HCT116 (cell line): ENCODE measurements at regions not wholly inside any gene's neighbourhood (a gene's known extent, or its start where the extent isn't known, plus 50 kb on each side); places are given as distances from the start of the nearest gene placed in this dataset.

Experiments used
- ATAC-seq: fragments of 200-7000 bp; cut with Tn5 transposase; 2 replicates; pipeline ENCODE4 v1.9.1; 2020; ENCODE audit warnings: mild to moderate bottlenecking, moderate library complexity
- BruUV-seq: library from RNA; stranded (reverse); fragments of 400-500 nt; replicated peaks from 2 replicates; lab custom pipeline; 2021; lab: Mats Ljungman, UMichigan
- CTCF ChIA-PET: fragments of 300-600 bp; sonication (Branson Sonifier 250); formaldehyde crosslinking; loops from one replicate; lab custom pipeline; 2021; ENCODE audit warnings: antibody characterized with exemption; lab: Charles Lee
- POLR2A ChIA-PET: fragments of 300-600, 350-600 bp; sonication (Branson Sonifier 250); formaldehyde crosslinking; loops from one replicate; lab custom pipeline; 2021; ENCODE audit warnings: antibody characterized with exemption; lab: Charles Lee
- RAD21 ChIA-PET, 2 experiments: fragments of 300-600 bp; sonication (Branson Sonifier 250); formaldehyde crosslinking; loops; one replicate each; lab custom pipeline; 2023; ENCODE audit warnings: low total read pairs in 2 of 2; ENCODE audit not compliant: uncharacterized antibody in 2 of 2, unreplicated experiment in 2 of 2, low non-redundant PET in 1 of 2; lab: Charles Lee
- DNase-seq: peaks from one replicate; pipeline ENCODE4 v3.0.0-alpha.2; 2010; ENCODE audit warnings: low read depth, low spot score
- H2AFZ ChIP-seq: fragments of 200-600 bp; shearing (Covaris generic), sonication (generic); 2 replicates; pipeline ENCODE4 v1.6.1; 2017; ENCODE audit warnings: low read depth, mixed run types, mixed read lengths, antibody characterized with exemption, low read length; ENCODE audit not compliant: poor library complexity, severe bottlenecking
- H3K27ac ChIP-seq: 2 replicates; pipeline ENCODE4 v1.5.1; 2012; ENCODE audit warnings: low read depth, low read length
- H3K27me3 ChIP-seq: fragments of 200-600 bp; sonication (generic); 2 replicates; pipeline ENCODE4 v1.6.1; 2016; ENCODE audit warnings: mixed run types, low read length, mixed read lengths; ENCODE audit not compliant: insufficient read depth
- H3K36me3 ChIP-seq, 2 experiments: fragments of 200-500 bp in 1 of 2; fragments of 200-600 bp in 1 of 2; sonication (Bioruptor generic) in 1 of 2; sonication (generic) in 1 of 2; 2 replicates each; pipeline versions ENCODE4 v1.5.1 to v1.6.1; 2014 to 2016; ENCODE audit warnings: low read length in 2 of 2, inconsistent platforms in 1 of 2, mixed read lengths in 1 of 2, mixed run types in 1 of 2; ENCODE audit not compliant: insufficient read depth in 2 of 2, control insufficient read depth in 1 of 2
- H3K4me1 ChIP-seq, 2 experiments: fragments of 200-600 bp in 1 of 2; sonication (generic) in 1 of 2; 2 replicates each; pipeline versions ENCODE4 v1.5.1 to v1.6.1; 2012 to 2017; ENCODE audit warnings: low read length in 2 of 2, inconsistent platforms in 1 of 2, mild to moderate bottlenecking in 1 of 2, mixed read lengths in 1 of 2, mixed run types in 1 of 2, moderate library complexity in 1 of 2; ENCODE audit not compliant: insufficient read depth in 2 of 2, control insufficient read depth in 1 of 2
- H3K4me2 ChIP-seq: fragments of 200-600 bp; sonication (generic); 2 replicates; pipeline ENCODE4 v1.6.1; 2017; ENCODE audit warnings: mixed run types, low read length, mixed read lengths
- H3K4me3 ChIP-seq, 2 experiments: fragments of 200-600 bp in 1 of 2; sonication (generic) in 1 of 2; replicated peaks in 1 of 2; 2 replicates each; pipeline ENCODE4 v1.5.1; 2011 to 2016; ENCODE audit warnings: low read length in 2 of 2, control low read depth in 1 of 2, low read depth in 1 of 2, mild to moderate bottlenecking in 1 of 2, mixed read lengths in 1 of 2, mixed run types in 1 of 2
- H3K79me2 ChIP-seq: fragments of 200-600 bp; sonication (generic); 2 replicates; pipeline ENCODE4 v1.6.1; 2017; ENCODE audit warnings: mild to moderate bottlenecking, mixed run types, low read length, moderate library complexity, mixed read lengths; ENCODE audit not compliant: insufficient read depth
- H3K9ac ChIP-seq: fragments of 200-600 bp; sonication (generic); 2 replicates; pipeline ENCODE4 v1.6.1; 2016; ENCODE audit warnings: low read length, mixed read lengths
- H3K9me2 ChIP-seq: fragments of 200-600 bp; sonication (generic), shearing (Covaris generic); 2 replicates; pipeline ENCODE4 v1.6.1; 2017; ENCODE audit warnings: mixed run types, mild to moderate bottlenecking, moderate library complexity; ENCODE audit not compliant: insufficient read depth
- H3K9me3 ChIP-seq, 2 experiments: fragments of 200-500 bp in 1 of 2; fragments of 200-600 bp in 1 of 2; sonication (Bioruptor generic) in 1 of 2; sonication (generic) in 1 of 2; 2 replicates each; pipeline ENCODE4 v1.6.1; 2014 to 2017; ENCODE audit warnings: low read length in 2 of 2, mixed read lengths in 2 of 2, inconsistent platforms in 1 of 2, low read depth in 1 of 2, mild to moderate bottlenecking in 1 of 2, mixed run types in 1 of 2, moderate library complexity in 1 of 2; ENCODE audit not compliant: control insufficient read depth in 1 of 2, insufficient read depth in 1 of 2
- H4K20me1 ChIP-seq: fragments of 200-600 bp; sonication (generic), shearing (Covaris generic); 2 replicates; pipeline ENCODE4 v1.6.1; 2017; ENCODE audit warnings: mixed run types, mild to moderate bottlenecking, moderate library complexity; ENCODE audit not compliant: insufficient read depth
- CBX3 ChIP-seq: IDR thresholded peaks from 2 replicates; pipeline ENCODE4 v1.6.1; 2012; ENCODE audit warnings: low read depth
- CEBPB ChIP-seq: IDR thresholded peaks from 2 replicates; pipeline ENCODE4 v1.6.1; 2012; ENCODE audit warnings: low read depth
- EGR1 ChIP-seq: IDR thresholded peaks from 2 replicates; pipeline ENCODE4 v1.6.1; 2012; ENCODE audit warnings: low read depth
- ELF1 ChIP-seq: IDR thresholded peaks from 2 replicates; pipeline ENCODE4 v1.6.1; 2012; ENCODE audit warnings: low read depth, borderline replicate concordance
- EZH2 ChIP-seq: fragments of 200-600 bp; sonication (generic); IDR thresholded peaks from 2 replicates; pipeline ENCODE4 v1.6.1; 2017; ENCODE audit warnings: antibody characterized with exemption, mixed run types
- FOSL1 ChIP-seq: IDR thresholded peaks from 2 replicates; pipeline ENCODE4 v1.6.1; 2012; ENCODE audit warnings: low read depth
- JUND ChIP-seq: IDR thresholded peaks from 2 replicates; pipeline ENCODE4 v1.6.1; 2012
- POLR2AphosphoS5 ChIP-seq: IDR thresholded peaks from 2 replicates; pipeline ENCODE4 v1.6.1; 2011; ENCODE audit warnings: mild to moderate bottlenecking, low read depth, low read length, moderate library complexity
- SP1 ChIP-seq: IDR thresholded peaks from 2 replicates; pipeline ENCODE4 v1.6.1; 2012; ENCODE audit warnings: low read depth
- YY1 ChIP-seq: IDR thresholded peaks from 2 replicates; pipeline ENCODE4 v1.6.1; 2011; ENCODE audit warnings: low read length, low read depth, moderate library complexity, mild to moderate bottlenecking; ENCODE audit not compliant: insufficient replicate concordance; ENCODE audit errors: extremely low read depth
- ZNF274 ChIP-seq: fragments of 200-500 bp; sonication (Bioruptor generic); IDR thresholded peaks from 2 replicates; pipeline ENCODE4 v1.6.1; 2014; ENCODE audit warnings: mild to moderate bottlenecking, low read depth, low read length, inconsistent platforms
- intact Hi-C: fragments of 100-400 bp; cut with micrococcal nuclease; formaldehyde crosslinking; loops from 2 replicates; pipeline ENCODE4 v1.10.0; 2022
- TF ChIP-seq, protein P1 (sequence below), 3 experiments: fragments of 200-600 bp in 1 of 3; sonication (generic) in 1 of 3; IDR thresholded peaks in 2 of 3; conservative IDR thresholded peaks in 1 of 3; 2 replicates each; pipeline ENCODE4 v1.5.1; 2012 to 2017; ENCODE audit warnings: low read depth in 2 of 3, low read length in 2 of 3, antibody characterized with exemption in 1 of 3, borderline replicate concordance in 1 of 3, control low read depth in 1 of 3, mild to moderate bottlenecking in 1 of 3, mixed read lengths in 1 of 3, mixed run types in 1 of 3, moderate library complexity in 1 of 3; ENCODE audit not compliant: insufficient read depth in 1 of 3
- TF ChIP-seq, protein P2 (sequence below): IDR thresholded peaks from 2 replicates; pipeline ENCODE4 v1.6.1; 2012

DNA sequence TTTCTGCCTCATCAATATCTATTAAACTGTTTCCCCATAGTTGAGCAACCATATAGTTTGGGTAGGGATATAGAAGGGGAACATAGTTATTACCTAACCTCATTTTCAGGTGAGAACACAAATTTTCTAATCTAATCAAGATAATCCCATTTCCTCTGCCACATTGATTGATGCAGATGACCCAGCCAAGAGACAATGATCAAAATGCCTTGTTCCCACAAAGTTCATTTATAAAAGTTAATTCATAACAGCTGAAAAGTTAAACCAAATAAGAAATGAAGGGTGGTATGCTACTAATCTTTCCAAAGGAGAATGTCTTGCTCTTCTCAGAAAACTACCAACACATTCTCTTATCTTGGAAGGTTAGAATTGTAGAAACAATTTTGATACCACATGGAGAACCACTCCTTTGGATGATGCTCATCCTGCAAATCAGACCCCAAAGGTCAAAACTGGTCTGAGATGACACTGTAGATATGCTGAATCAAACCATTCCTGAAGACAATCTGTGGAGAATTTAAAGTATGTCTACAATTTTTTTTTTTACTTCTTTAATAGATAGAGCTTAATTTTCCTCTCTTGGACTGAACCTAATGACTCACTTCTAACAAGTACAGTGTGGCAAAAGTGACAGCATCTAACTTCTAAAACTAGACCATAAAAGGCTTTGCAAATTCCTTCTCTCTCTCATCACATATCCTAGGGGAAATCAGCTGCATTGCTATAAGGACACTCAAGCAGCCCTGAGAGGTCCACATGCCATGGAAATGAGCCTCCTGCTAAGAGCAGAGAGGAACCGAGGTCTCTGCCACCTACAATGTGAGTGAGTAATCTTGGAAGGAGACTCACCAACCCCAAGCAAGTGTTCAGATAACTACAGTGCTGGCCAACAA lies 586.7 kb upstream of the TUSC1 start:
- H4K20me1 ChIP-seq, result no peaks in the 10 kb centered on the region
- no peaks in the 10 kb centered on the region for H3K79me2 ChIP-seq
- no peak for ATAC-seq
- H3K9me3 ChIP-seq, result peaks cover 3 to 8% of the 10 kb centered on the region in 2 experiments; a peak in 2 of 4 replicates
- no peak overlapping the region for H3K27ac ChIP-seq
- H3K27me3 ChIP-seq, result no peaks in the 10 kb centered on the region
- H3K36me3 ChIP-seq, result no peaks in the 10 kb centered on the region
- H3K9ac ChIP-seq, result no peak overlapping the region
- intact Hi-C loops, result no loop called here
- no peaks in the 10 kb centered on the region for H3K4me1 ChIP-seq
- H3K9me2 ChIP-seq, result no peaks in the 10 kb centered on the region
- DNase-seq, result no peak
- ChIA-PET POLR2A (no interaction called here), CTCF (no interaction called here), RAD21 (no interaction called here)
- H3K4me2 ChIP-seq, result no peak overlapping the region
- no TSS peak for BruUV-seq
- H3K4me3 ChIP-seq, result no peak overlapping the region
- TF ChIP-seq ELF1, result no peak
- TF ChIP-seq POLR2AphosphoS5, result no peak
- no peak overlapping the region for H2AFZ ChIP-seq

DNA sequence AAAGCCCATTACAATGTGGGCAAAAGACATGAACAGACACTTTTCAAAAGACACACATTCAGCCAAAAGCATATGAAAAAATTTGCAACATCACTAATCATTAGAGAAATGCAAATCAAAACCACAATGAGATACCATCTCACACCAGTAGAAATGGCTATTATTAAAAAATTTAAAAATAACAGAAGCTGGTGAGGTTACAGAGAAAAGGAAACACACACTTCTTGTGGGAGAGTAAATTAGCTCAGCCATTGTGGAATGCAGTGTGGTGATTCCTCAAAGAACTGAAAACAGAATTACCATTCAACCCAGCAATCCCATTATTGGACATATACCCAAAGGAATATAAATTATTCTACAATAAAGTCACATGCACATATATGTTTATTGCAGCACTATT lies 585.2 kb upstream of the TUSC1 start:
- TF ChIP-seq, protein P1, sequence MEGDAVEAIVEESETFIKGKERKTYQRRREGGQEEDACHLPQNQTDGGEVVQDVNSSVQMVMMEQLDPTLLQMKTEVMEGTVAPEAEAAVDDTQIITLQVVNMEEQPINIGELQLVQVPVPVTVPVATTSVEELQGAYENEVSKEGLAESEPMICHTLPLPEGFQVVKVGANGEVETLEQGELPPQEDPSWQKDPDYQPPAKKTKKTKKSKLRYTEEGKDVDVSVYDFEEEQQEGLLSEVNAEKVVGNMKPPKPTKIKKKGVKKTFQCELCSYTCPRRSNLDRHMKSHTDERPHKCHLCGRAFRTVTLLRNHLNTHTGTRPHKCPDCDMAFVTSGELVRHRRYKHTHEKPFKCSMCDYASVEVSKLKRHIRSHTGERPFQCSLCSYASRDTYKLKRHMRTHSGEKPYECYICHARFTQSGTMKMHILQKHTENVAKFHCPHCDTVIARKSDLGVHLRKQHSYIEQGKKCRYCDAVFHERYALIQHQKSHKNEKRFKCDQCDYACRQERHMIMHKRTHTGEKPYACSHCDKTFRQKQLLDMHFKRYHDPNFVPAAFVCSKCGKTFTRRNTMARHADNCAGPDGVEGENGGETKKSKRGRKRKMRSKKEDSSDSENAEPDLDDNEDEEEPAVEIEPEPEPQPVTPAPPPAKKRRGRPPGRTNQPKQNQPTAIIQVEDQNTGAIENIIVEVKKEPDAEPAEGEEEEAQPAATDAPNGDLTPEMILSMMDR (IDR thresholded peaks at IDR 0.05 in 2 of 3, conservative IDR thresholded peaks at IDR 0.05 in 1 of 3; ENCODE audit: borderline replicate concordance in 1 of 3, insufficient read depth in 1 of 3, low read depth in 2 of 3, low read length in 2 of 3), result no peak
- no peak for TF ChIP-seq CEBPB
- TF ChIP-seq JUND, result no peak
- TF ChIP-seq CBX3, result no peak
- TF ChIP-seq ZNF274, result no peak
- no peak for TF ChIP-seq YY1
- TF ChIP-seq SP1, result no peak
- TF ChIP-seq FOSL1, result no peak
- TF ChIP-seq, protein P2, sequence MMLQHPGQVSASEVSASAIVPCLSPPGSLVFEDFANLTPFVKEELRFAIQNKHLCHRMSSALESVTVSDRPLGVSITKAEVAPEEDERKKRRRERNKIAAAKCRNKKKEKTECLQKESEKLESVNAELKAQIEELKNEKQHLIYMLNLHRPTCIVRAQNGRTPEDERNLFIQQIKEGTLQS, result no peak
- no peak for TF ChIP-seq EGR1
- no peak for TF ChIP-seq ELF1
- no peak for TF ChIP-seq EZH2
- H3K9ac ChIP-seq, result no peak overlapping the region
- H3K36me3 ChIP-seq, result no peaks in the 10 kb centered on the region
- POLR2A ChIA-PET, result no interaction called here
- RAD21 ChIA-PET, result no interaction called here
- no peak for DNase-seq
- no peak overlapping the region for H2AFZ ChIP-seq
- H3K4me3 ChIP-seq, result no peak overlapping the region
- H3K79me2 ChIP-seq, result no peaks in the 10 kb centered on the region
- H3K4me2 ChIP-seq, result no peak overlapping the region
- H3K9me2 ChIP-seq, result no peaks in the 10 kb centered on the region
- no peaks in the 10 kb centered on the region for H4K20me1 ChIP-seq
- H3K27ac ChIP-seq, result no peak overlapping the region
- H3K9me3 ChIP-seq, result peaks cover 3 to 8% of the 10 kb centered on the region in 2 experiments; a peak in 2 of 4 replicates
- H3K27me3 ChIP-seq, result no peaks in the 10 kb centered on the region
- BruUV-seq, result no TSS peak
- H3K4me1 ChIP-seq, result no peaks in the 10 kb centered on the region
- intact Hi-C loops, result no loop called here
- CTCF ChIA-PET, result no interaction called here
- no peak for ATAC-seq
